ENCODE measurements at regions not wholly inside any gene's neighbourhood (a gene's known extent, or its start where the extent isn't known, plus 50 kb on each side); places are given as distances from the start of the nearest gene placed in this dataset.

- Histone ChIP-seq H3K9me1 (ENCODE audit: insufficient read depth, low read length) (no peaks in the 10 kb centered on the region), H2BK15ac (ENCODE audit: low read depth, low read length) (no peak overlapping the region), H2AK5ac (ENCODE audit: low read depth, low read length) (no peak overlapping the region), H2AK9ac (replicated peaks; ENCODE audit: low read depth, low read length, poor library complexity) (no peak overlapping the region), H3K56ac (ENCODE audit: extremely low read depth, insufficient read depth, low read length) (no peak overlapping the region), H3K14ac (replicated peaks; ENCODE audit: low read depth, low read length) (no peak overlapping the region), H3K4me1 (ENCODE audit: control insufficient read depth, insufficient read depth, low read length) (no peaks in the 10 kb centered on the region), H2BK5ac (ENCODE audit: low read depth, low read length, poor library complexity, severe bottlenecking) (no peak overlapping the region), H3K27me3 (ENCODE audit: control insufficient read depth, insufficient read depth, low read length) (no peaks in the 10 kb centered on the region), H4K5ac (ENCODE audit: low read depth, low read length) (no peak overlapping the region), H3K9me3 (ENCODE audit: control insufficient read depth, insufficient read depth, low read length) (no peaks in the 10 kb centered on the region), H4K91ac (ENCODE audit: insufficient read depth, low read depth, low read length) (no peak overlapping the region), H3K4ac (ENCODE audit: low read depth, low read length) (no peak overlapping the region), H2AFZ (replicated peaks; ENCODE audit: low read length, poor library complexity) (no peak overlapping the region), H3K18ac (ENCODE audit: low read depth, low read length) (no peak overlapping the region), H2BK120ac (ENCODE audit: low read depth, low read length) (no peak overlapping the region), H4K20me1 (ENCODE audit: insufficient read depth, low read length) (no peaks in the 10 kb centered on the region), H3K23ac (ENCODE audit: low read depth, low read length) (no peak overlapping the region), H3K36me3 (ENCODE audit: control insufficient read depth, insufficient read depth, low read length) (no peaks in the 10 kb centered on the region), H4K8ac (ENCODE audit: low read depth in 2 of 2, low read length in 2 of 2) (no peak overlapping the region), H3K4me2 (ENCODE audit: low read depth, low read length) (no peak overlapping the region), H3K4me3 (ENCODE audit: insufficient read depth, low read depth, low read length) (no peak overlapping the region), H3K79me1 (ENCODE audit: low read depth in 1 of 2, low read length in 2 of 2) (no peaks in the 10 kb centered on the region), H3K27ac (ENCODE audit: insufficient read depth, low read length) (no peak overlapping the region), H2BK20ac (ENCODE audit: low read depth, low read length) (no peak overlapping the region), H3K9ac (ENCODE audit: low read depth, low read length) (no peak overlapping the region)
- no peak for ATAC-seq (ENCODE audit: low read depth)
- no peak for TF ChIP-seq SMC3 (IDR thresholded peaks at IDR 0.05; ENCODE audit: low read depth, low read length)
- TF ChIP-seq, protein P1, sequence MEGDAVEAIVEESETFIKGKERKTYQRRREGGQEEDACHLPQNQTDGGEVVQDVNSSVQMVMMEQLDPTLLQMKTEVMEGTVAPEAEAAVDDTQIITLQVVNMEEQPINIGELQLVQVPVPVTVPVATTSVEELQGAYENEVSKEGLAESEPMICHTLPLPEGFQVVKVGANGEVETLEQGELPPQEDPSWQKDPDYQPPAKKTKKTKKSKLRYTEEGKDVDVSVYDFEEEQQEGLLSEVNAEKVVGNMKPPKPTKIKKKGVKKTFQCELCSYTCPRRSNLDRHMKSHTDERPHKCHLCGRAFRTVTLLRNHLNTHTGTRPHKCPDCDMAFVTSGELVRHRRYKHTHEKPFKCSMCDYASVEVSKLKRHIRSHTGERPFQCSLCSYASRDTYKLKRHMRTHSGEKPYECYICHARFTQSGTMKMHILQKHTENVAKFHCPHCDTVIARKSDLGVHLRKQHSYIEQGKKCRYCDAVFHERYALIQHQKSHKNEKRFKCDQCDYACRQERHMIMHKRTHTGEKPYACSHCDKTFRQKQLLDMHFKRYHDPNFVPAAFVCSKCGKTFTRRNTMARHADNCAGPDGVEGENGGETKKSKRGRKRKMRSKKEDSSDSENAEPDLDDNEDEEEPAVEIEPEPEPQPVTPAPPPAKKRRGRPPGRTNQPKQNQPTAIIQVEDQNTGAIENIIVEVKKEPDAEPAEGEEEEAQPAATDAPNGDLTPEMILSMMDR (conservative IDR thresholded peaks at IDR 0.05; ENCODE audit: low read depth, low read length): no peak
- no peak for TF ChIP-seq FOS (IDR thresholded peaks at IDR 0.05; ENCODE audit: low read depth, low read length)
- no peak for TF ChIP-seq RCOR1 (IDR thresholded peaks at IDR 0.05; ENCODE audit: insufficient replicate concordance, low read length)
- TF ChIP-seq NFE2L2 (IDR thresholded peaks at IDR 0.05; ENCODE audit: low read depth, low read length): no peak
- TF ChIP-seq ELK1 (IDR thresholded peaks at IDR 0.05; ENCODE audit: borderline replicate concordance, low read depth, low read length): no peak
- TF ChIP-seq RFX5 (IDR thresholded peaks at IDR 0.05; ENCODE audit: low read depth, low read length): no peak
- TF ChIP-seq CHD1 (IDR thresholded peaks at IDR 0.05; ENCODE audit: low read depth, low read length): no peak
- no peak for TF ChIP-seq CEBPB (IDR thresholded peaks at IDR 0.05; ENCODE audit: low read depth, low read length)
- TF ChIP-seq RAD21 (IDR thresholded peaks at IDR 0.05; ENCODE audit: low read length): no peak
- no TSS peak for BruUV-seq (replicated peaks)
- no CpG with 5 or more reads among the region's 2 CpGs for WGBS, 2 experiments (ENCODE audit: extremely low coverage in 2 of 2, insufficient read length in 1 of 2)
- intact Hi-C loops (cut with micrococcal nuclease) (no loop called here), in situ Hi-C loops (cut with MboI; ENCODE audit: low sequenced_read_pairs) (no loop called here), dilution Hi-C loops (cut with HindIII; ENCODE audit: low sequenced_read_pairs, unreplicated experiment) (no loop called here)
- DNase-seq: no peak
- ChIA-PET POLR2A (ENCODE audit: unreplicated experiment) (no interaction called here), CTCF (no interaction called here)
Measured at GRCh38 chr7:15795393-15795792, 108.9 kb upstream of the MEOX2 start.
